Calu3 (cell line): ENCODE measurements at regions not wholly inside any gene's neighbourhood (a gene's known extent, or its start where the extent isn't known, plus 50 kb on each side); places are given as distances from the start of the nearest gene placed in this dataset.

Experiments used
- BruUV-seq: library from RNA; stranded (reverse); fragments of 400-500 nt; replicated peaks from 2 replicates; lab custom pipeline; 2021; lab: Mats Ljungman, UMichigan
- CTCF ChIA-PET: fragments of 300-600 bp; sonication (Branson Sonifier 250); formaldehyde crosslinking; loops from one replicate; lab custom pipeline; 2022; ENCODE audit warnings: antibody characterized with exemption; lab: Charles Lee
- DNase-seq: peaks from one replicate; pipeline ENCODE4 v3.0.0; 2022
- H3K27ac Mint-ChIP-seq: one replicate; pipeline ENCODE4 v1.8.0; 2022; ENCODE audit warnings: mixed read lengths; ENCODE audit not compliant: unreplicated experiment
- H3K27me3 Mint-ChIP-seq: one replicate; pipeline ENCODE4 v1.8.0; 2022; ENCODE audit warnings: mixed read lengths; ENCODE audit not compliant: unreplicated experiment
- H3K36me3 Mint-ChIP-seq: one replicate; pipeline ENCODE4 v1.8.0; 2022; ENCODE audit warnings: mild to moderate bottlenecking, moderate library complexity, mixed read lengths; ENCODE audit not compliant: insufficient read depth, unreplicated experiment
- H3K4me1 Mint-ChIP-seq: one replicate; pipeline ENCODE4 v1.8.0; 2022; ENCODE audit warnings: mild to moderate bottlenecking, low read depth, mixed read lengths; ENCODE audit not compliant: unreplicated experiment
- H3K4me3 Mint-ChIP-seq: one replicate; pipeline ENCODE4 v1.8.0; 2022; ENCODE audit warnings: mild to moderate bottlenecking, low read depth, moderate library complexity, mixed read lengths; ENCODE audit not compliant: unreplicated experiment
- H3K9me3 Mint-ChIP-seq: one replicate; pipeline ENCODE4 v1.8.0; 2022; ENCODE audit warnings: low read depth, mixed read lengths; ENCODE audit not compliant: unreplicated experiment
- CTCF ChIP-seq: fragments of 200-600 bp; IDR thresholded peaks from one replicate; pipeline ENCODE4 v1.8.0; 2022; ENCODE audit warnings: antibody characterized with exemption; ENCODE audit not compliant: unreplicated experiment
- intact Hi-C: fragments of 100-400 bp; cut with micrococcal nuclease; formaldehyde crosslinking; loops from one replicate; pipeline ENCODE4 v1.10.0; 2022; ENCODE audit not compliant: unreplicated experiment

GRCh38 chr11:134560566-134561330 is 148.7 kb upstream of the B3GAT1 start:
- intact Hi-C loops: no loop called here
- H3K9me3 Mint-ChIP-seq: peaks cover 3% of the 10 kb centered on the region
- peaks cover 12% of the 10 kb centered on the region for H3K27me3 Mint-ChIP-seq
- H3K4me1 Mint-ChIP-seq: no peaks in the 10 kb centered on the region
- TF ChIP-seq CTCF: no peak
- H3K27ac Mint-ChIP-seq: no peak overlapping the region
- no peak for DNase-seq
- BruUV-seq: no TSS peak
- no peak overlapping the region for H3K4me3 Mint-ChIP-seq
- CTCF ChIA-PET: no interaction called here
- no peaks in the 10 kb centered on the region for H3K36me3 Mint-ChIP-seq

GRCh38 chr11:134560066-134560465 is 148.0 kb upstream of the B3GAT1 start:
- intact Hi-C loops: no loop called here
- Mint-ChIP-seq H3K27me3 (peaks cover 12% of the 10 kb centered on the region), H3K9me3 (peaks cover 3% of the 10 kb centered on the region), H3K4me1 (no peaks in the 10 kb centered on the region), H3K4me3 (no peak overlapping the region), H3K36me3 (no peaks in the 10 kb centered on the region), H3K27ac (no peak overlapping the region)
- no peak for TF ChIP-seq CTCF
- BruUV-seq: no TSS peak
- CTCF ChIA-PET: no interaction called here
- no peak for DNase-seq

- Mint-ChIP-seq H3K4me3 (no peak overlapping the region), H3K9me3 (peaks cover 6% of the 10 kb centered on the region), H3K4me1 (no peaks in the 10 kb centered on the region), H3K27me3 (peaks cover 12% of the 10 kb centered on the region), H3K27ac (no peak overlapping the region), H3K36me3 (no peaks in the 10 kb centered on the region)
- CTCF ChIA-PET: no interaction called here
- no TSS peak for BruUV-seq
- TF ChIP-seq CTCF: no peak
- DNase-seq: no peak
- intact Hi-C loops: no loop called here
These were observed 147.5 kb upstream of the B3GAT1 start for GRCh38 chr11:134559602-134559962.

- Mint-ChIP-seq H3K27ac (no peak overlapping the region), H3K4me1 (no peaks in the 10 kb centered on the region), H3K4me3 (no peak overlapping the region), H3K36me3 (no peaks in the 10 kb centered on the region), H3K9me3 (peaks cover 8% of the 10 kb centered on the region), H3K27me3 (peaks cover 12% of the 10 kb centered on the region)
- CTCF ChIA-PET: no interaction called here
- no peak for DNase-seq
- BruUV-seq: no TSS peak
- intact Hi-C loops: no loop called here
- no peak for TF ChIP-seq CTCF
These were observed 147.0 kb upstream of the B3GAT1 start for GRCh38 chr11:134558916-134559601.
